ENCODE measurements at regions not wholly inside any gene's neighbourhood (a gene's known extent, or its start where the extent isn't known, plus 50 kb on each side); places are given as distances from the start of the nearest gene placed in this dataset.

DNA sequence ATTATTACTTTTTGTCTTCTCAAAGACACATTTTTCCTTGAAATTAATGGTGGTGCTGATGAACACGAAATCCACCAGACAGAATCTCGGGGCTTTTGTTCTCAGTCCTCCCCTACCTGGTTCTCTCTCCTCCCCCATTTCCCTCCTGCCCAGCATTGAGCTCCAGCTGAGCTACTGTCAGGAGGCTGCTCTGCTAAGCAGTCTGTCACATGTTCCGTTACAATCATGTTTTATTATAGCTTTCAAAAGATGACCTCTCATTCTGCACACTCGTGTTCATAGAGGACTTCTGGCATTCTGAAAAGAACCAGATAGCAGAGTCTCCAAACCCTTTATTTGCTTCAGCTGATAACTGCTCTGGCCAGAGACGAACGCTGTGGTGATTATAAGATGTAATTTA, 732.5 kb upstream of the RBFOX1 start:
- DNase-seq (ENCODE audit: low read depth, low spot score), result no peak

GRCh38 chr16:6593799-6594198, 738.8 kb upstream of the RBFOX1 start:
- DNase-seq (ENCODE audit: low read depth, low spot score), result no peak

GRCh38 chr16:6576606-6577005, 756.0 kb upstream of the RBFOX1 start:
- DNase-seq (ENCODE audit: low read depth, low spot score), result no peak

GRCh38 chr16:6576113-6576512, 756.5 kb upstream of the RBFOX1 start:
- no peak for DNase-seq (ENCODE audit: low read depth, low spot score)

DNA sequence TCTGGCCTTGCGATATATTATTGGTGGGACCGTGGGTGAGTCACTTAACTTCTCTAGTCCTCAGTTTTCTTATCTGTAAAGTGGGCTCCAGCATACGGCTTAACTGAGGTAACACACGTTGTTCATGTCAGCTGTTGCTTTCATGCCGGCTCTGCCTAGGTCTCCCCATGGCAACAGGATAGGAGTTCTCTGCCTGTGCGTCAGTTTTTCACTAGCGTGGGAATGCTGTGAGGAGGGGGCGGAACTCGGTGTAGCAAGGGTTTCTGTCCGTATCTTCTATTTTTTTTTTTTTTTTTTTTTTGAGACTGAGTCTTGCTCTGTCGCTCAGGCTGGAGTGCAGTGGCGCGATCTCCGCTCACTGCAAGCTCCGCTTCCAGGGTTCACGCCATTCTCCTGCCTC, 758.5 kb upstream of the RBFOX1 start:
- no peak for DNase-seq (ENCODE audit: low read depth, low spot score)

GRCh38 chr16:6573577-6573976, 759.1 kb upstream of the RBFOX1 start:
- DNase-seq (ENCODE audit: low read depth, low spot score), result no peak

DNA sequence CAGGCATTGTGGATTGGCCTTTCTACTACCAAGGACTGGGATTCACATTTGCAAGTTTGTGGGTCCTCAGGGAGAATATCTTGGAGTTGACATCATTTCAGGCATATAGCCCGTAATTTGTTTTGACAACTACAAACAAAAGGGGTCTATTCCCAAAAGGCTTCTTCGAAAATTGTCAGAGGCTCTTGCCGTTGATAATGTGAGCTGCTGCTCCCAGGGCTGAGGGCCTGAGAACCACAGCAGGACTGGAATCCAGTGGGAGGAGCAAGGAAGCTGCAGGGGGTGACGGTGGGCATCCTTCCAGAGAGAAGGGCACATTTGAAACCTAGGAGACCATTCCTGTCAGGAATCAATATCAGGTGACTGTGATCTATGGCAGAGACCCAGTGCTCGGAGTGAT, 761.6 kb upstream of the RBFOX1 start:
- DNase-seq (ENCODE audit: low read depth, low spot score), result no peak

DNA sequence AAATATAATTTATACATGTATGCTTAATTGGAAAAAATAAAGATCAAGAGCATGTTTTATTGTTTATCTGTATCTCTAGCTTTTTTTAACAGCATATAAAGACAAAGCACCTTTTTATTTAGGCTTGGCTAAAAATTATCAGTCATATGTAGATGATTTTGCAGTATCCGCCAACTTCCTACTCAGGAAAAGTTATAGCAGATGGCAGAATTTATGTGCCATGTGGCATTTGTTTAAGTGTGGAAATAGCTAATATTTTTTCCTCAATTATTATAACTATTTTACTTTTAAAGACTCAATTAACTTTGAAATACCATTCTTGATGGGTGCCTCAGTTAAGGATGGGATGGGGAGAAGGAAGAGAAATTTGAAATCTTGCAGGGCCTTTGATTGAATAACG, 762.1 kb upstream of the RBFOX1 start:
- no peak for DNase-seq (ENCODE audit: low read depth, low spot score)

DNA sequence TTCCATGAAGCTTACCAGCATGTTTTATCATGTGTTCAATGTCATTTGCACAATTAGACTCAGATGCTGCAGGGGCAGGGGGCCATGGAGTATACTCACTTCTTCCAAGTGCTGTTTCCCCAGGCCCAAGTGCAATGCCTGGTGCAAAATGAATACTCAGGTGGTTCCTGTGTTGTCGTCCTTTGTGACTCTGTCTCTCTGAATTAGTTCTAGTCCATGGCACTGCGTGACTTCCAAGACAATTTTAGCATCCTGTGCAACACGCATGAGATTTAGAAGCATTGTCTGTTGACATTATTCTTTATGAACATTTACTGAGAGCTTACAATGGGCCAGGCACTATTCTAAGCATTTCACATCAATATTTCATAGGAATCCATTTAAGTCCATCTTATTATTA, 769.7 kb upstream of the RBFOX1 start:
- DNase-seq (ENCODE audit: low read depth, low spot score), result no peak

GRCh38 chr16:6560306-6561100, 772.1 kb upstream of the RBFOX1 start:
- no peak for DNase-seq (ENCODE audit: low read depth, low spot score)

DNA sequence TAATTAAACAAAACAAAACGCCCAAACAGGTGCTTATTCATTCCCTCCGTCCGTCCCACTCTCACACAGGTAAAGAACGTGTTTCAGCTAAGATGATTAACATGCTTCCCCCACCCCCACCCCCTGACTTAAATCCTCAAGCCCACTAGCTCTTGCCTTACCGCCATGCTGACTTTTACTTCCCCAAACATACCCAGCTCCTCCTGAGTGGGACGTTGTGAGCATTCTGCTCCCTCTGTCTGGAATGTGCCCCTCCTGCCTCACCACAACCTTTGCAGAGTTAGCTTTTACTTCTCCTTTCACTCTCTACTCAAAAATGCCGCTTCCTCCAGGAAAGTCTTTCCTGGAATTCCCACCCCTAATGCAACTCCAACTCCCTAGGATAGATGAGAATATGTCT, 774.0 kb upstream of the RBFOX1 start:
- no peak for DNase-seq (ENCODE audit: low read depth, low spot score)

DNA sequence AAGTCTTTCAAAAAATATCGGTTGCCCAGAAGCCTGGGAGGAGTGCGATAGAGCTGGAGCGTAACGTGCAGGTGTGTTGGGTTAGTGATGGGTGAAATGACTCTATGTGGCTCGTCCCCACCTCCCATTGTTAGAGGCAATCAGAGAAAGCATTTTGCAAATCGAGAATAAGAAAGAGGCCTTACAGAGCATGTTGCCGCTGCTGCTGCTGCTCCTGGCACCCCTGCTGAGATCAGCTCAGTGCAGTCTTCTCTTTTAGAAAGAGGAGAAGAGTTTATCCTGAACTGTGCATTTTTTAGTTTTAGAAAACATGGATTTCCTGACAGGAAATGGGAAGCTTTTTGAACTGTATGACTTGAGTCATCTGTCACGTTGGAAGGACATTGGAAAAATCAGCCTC, 774.5 kb upstream of the RBFOX1 start:
- no peak for DNase-seq (ENCODE audit: low read depth, low spot score)

DNA sequence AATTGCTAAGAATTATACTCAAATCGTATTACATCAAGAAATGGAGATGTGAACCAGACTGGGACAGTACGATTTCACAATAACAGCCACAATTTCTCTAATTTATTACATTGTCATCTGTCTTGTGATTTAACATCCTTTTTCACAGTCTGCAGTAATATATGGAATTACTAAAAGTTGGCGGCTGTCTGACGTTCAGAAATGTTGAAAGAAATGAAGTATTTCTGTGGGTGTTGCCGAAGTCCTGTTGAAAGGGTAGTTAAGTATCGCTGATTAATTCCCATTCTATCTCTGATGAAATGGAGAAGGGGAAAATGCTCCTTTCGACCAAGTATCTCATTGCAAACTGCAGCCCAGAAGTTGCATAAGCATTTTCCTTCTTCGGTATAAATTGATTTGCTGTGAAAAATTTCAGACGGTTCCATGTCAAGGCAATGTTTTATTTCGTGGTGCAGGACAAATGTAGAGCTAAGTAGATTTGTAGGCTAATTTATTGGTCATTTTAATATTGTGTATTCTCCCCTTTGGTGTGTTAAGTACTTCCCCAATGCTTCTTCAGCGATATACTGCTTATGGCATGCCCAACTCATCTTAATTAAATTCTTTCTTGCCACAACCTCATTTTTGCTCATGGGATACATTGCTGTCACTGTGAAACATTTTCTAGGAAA, 775.2 kb upstream of the RBFOX1 start:
- DNase-seq (ENCODE audit: low read depth, low spot score), result no peak

- no peak for DNase-seq (ENCODE audit: low read depth, low spot score)
Observed at GRCh38 chr16:6549415-6549814, 783.2 kb upstream of the RBFOX1 start.

DNA sequence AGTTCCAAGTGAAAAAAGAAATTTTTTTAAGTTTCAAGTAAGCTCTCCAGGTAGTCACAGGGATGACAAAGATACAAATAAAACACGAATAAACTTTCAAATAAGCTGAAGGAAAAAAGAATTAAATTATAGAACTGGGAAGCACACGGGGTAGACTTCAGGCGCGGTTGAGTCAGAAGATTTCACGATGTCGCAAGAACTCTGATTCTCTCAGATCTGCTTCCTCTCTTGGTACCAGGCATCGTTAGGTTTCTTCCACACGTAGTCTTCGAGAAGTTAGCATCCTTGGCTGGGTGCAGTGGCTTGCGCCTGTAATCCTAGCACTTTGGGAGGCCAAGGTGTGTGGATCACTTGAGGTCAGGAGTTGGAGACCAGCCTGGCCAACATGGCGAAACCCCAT, 784.1 kb upstream of the RBFOX1 start:
- DNase-seq (ENCODE audit: low read depth, low spot score), result no peak

DNA sequence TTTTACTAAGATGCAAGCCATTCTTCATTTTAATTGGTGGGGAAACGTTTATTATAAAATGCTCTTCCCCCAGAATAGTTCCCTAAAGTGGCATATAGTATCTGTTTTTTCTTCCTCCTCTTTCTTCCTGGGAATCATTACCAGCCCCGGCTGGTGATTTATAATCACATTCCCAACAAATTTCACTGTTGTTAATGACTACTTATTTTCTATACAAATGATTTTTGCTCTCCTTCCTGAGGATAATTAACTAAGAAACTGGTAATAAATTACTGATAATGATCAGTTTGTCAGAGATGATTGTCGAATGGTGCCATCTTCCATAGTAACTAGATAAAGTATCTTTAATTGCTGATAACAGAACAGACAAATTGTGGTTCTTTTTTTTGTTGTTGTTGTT, 785.5 kb upstream of the RBFOX1 start:
- DNase-seq (ENCODE audit: low read depth, low spot score), result no peak

GRCh38 chr16:6545329-6545728, 787.3 kb upstream of the RBFOX1 start:
- DNase-seq (ENCODE audit: low read depth, low spot score), result no peak

DNA sequence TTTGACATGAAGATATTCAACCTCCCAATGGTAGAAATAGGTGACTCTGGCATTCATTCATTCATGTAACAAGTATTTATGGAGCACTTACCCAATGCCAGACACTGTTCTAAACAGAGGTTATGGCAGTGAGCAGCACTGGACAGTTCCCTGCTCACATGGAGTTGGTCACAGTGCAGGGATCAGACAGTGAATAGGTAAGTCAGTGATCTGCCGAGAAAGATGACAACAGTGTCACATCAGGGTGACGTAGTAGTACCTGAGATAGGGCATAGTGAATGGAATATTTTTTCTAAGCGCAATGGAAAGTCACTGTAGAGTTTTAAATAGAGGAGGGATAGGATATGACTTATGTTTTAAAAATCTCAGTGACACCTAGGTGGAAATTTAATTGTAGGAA, 791.4 kb upstream of the RBFOX1 start:
- no peak for DNase-seq (ENCODE audit: low read depth, low spot score)

GRCh38 chr16:6536411-6536810, 796.2 kb upstream of the RBFOX1 start:
- DNase-seq (ENCODE audit: low read depth, low spot score), result no peak

DNA sequence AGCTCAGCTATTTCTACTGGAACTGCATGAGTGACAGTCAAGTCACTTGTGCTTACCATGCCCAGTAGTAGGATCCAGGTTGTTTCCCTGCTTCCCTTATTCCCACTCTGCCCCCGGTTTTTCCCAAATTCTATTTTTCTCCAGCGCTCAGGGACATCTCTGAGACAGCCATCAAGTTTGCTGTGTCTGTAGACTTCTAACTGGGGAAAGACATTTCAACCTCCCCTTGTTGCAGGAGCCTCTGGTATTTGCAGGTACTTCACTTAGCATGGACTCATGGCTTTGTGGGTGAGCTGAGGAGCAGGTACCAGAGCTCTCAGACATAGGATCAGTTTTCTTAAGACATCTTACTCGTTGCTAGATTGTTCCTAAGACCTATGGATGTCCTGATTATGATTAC, 801.6 kb upstream of the RBFOX1 start:
- no peak for DNase-seq (ENCODE audit: low read depth, low spot score)

DNA sequence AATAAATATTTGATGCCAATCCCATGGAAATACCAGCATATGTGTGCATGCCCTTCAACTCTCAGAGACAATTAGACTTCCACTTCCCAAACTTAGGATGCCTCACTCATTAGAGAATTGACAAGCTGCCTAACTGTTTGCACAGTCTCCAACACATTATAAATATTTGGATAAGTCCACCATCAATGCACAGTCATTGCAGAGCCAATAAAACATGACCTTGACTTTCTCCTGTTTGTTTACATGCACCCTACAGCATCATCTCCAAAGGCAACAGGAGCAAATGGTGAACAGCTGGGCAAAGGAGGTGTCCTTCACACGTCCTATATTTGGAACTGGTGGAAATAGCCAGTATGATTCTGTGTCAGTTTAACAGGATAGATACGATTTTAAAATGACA, 804.4 kb upstream of the RBFOX1 start:
- DNase-seq (ENCODE audit: low read depth, low spot score), result no peak

DNA sequence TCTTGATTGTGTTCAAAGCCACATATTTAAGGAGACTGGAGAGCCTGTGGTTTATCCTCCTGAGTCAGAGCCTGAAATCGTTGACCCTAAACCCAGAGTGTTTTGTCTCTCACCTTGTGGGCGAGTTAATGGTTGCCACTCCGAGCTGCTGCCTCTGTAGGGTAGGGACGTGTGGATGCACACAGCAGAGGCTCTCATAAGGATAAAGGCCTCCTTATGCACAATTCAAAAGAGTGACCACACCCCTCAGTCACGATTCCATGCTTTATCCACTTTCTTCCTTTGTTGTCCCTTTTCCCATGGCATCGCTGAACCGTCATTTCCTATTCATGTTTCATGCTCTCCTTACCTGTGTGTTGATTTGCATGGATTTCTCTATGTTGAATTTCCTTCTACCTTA, 805.0 kb upstream of the RBFOX1 start:
- DNase-seq (ENCODE audit: low read depth, low spot score), result no peak

DNA sequence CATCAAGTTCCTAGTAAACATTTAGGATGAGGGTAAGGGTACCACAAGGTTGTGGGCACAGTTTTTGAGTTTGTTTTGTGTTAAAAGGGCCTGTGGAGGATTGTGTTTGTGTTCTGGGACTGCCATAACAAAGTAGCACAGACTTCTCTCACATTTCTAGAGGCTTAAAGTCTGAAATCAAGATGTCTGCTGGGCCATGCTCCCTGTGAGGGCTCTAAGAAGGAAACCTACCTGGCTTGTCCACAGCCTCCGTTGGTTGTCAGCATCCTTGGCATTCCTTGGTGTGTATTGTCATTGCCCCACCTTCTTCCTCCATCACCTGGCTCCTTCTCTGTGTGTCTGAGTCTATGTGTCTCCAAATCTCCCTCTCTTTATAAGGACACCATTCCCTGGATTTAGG, 808.1 kb upstream of the RBFOX1 start:
- no peak for DNase-seq (ENCODE audit: low read depth, low spot score)
